K562 (cell line): ENCODE measurements at regions not wholly inside any gene's neighbourhood (a gene's known extent, or its start where the extent isn't known, plus 50 kb on each side); places are given as distances from the start of the nearest gene placed in this dataset.

Experiments
- ATAC-seq: fragments of 200-7000 bp; cut with Tn5 transposase; 3 replicates; pipeline ENCODE4 v1.9.1; 2020; ENCODE audit warnings: moderate library complexity
- BruUV-seq: library from RNA; stranded (reverse); fragments of 400-500 nt; replicated peaks from 2 replicates; lab custom pipeline; 2021; lab: Mats Ljungman, UMichigan
- CTCF ChIA-PET: fragments of 300-600 bp; formaldehyde crosslinking; extraction: SDS; loops from one replicate; lab custom pipeline; 2021; ENCODE audit warnings: low intra/inter-chr PET ratio; lab: Yijun Ruan, JAX
- POLR2A ChIA-PET: fragments of 300-600, 350-650 bp; sonication (Branson Sonifier 250); formaldehyde crosslinking; extraction: SDS; loops from one replicate; lab custom pipeline; 2021; ENCODE audit warnings: antibody characterized with exemption, inconsistent platforms; lab: Yijun Ruan, JAX
- DNase-seq, 4 experiments: peaks; one replicate each; pipeline versions ENCODE4 v3.0.0 to v3.0.0-alpha.2; 2011 to 2018; ENCODE audit warnings: low spot score in 3 of 4, mixed read lengths in 3 of 4; ENCODE audit errors: extremely low read depth in 1 of 4
- FAIRE-seq: peaks from 2 replicates; lab custom pipeline; 2011; peaks lifted over from hg19 to GRCh38; lab: Jason Lieb, UNC
- H2AFZ ChIP-seq: 2 replicates; pipeline ENCODE4 v1.6.0; 2011; ENCODE audit warnings: low read depth, low read length, control low read depth, inconsistent platforms
- H3K27ac ChIP-seq: fragments of 200-600 bp; 3 replicates; pipeline ENCODE4 v1.8.0; 2011; ENCODE audit warnings: low read depth, mild to moderate bottlenecking, control low read depth, inconsistent platforms, low read length, moderate library complexity, mixed read lengths; ENCODE audit errors: extremely low read depth
- H3K27me3 ChIP-seq, 2 experiments: fragments of 300-600 bp in 1 of 2; 2 replicates in 1 of 2; 3 replicates in 1 of 2; pipeline versions ENCODE4 v1.6.0 to v1.8.0; 2011; ENCODE audit warnings: inconsistent platforms in 2 of 2, low read length in 2 of 2, mild to moderate bottlenecking in 1 of 2, mixed read lengths in 1 of 2, moderate library complexity in 1 of 2; ENCODE audit not compliant: control insufficient read depth in 2 of 2, insufficient read depth in 2 of 2
- H3K36me3 ChIP-seq: fragments of 300-600 bp; 3 replicates; pipeline ENCODE4 v1.8.0; 2011; ENCODE audit warnings: mild to moderate bottlenecking, low read length, inconsistent platforms; ENCODE audit not compliant: control insufficient read depth, insufficient read depth
- H3K4me1 ChIP-seq, 2 experiments: fragments of 200-600 bp in 1 of 2; replicated peaks in 1 of 2; 2 replicates in 1 of 2; 3 replicates in 1 of 2; pipeline versions ENCODE4 v1.5.1 to v1.8.0; 2011; ENCODE audit warnings: inconsistent platforms in 2 of 2, low read length in 2 of 2, mild to moderate bottlenecking in 1 of 2, mixed read lengths in 1 of 2, moderate library complexity in 1 of 2; ENCODE audit not compliant: control insufficient read depth in 2 of 2, insufficient read depth in 2 of 2
- H3K4me2 ChIP-seq: 2 replicates; pipeline ENCODE4 v1.6.1; 2011; ENCODE audit warnings: low read length, control low read depth, inconsistent platforms, mixed read lengths; ENCODE audit not compliant: insufficient read depth
- H3K4me3 ChIP-seq: fragments of 200-600 bp; sonication (generic), shearing (Covaris generic); 2 replicates; pipeline ENCODE4 v1.5.1; 2016; ENCODE audit warnings: control low read depth, inconsistent platforms
- H3K79me2 ChIP-seq: fragments of 200-600 bp; 3 replicates; pipeline ENCODE4 v1.8.0; 2011; ENCODE audit warnings: low read length, inconsistent platforms; ENCODE audit not compliant: control insufficient read depth, insufficient read depth
- H3K9ac ChIP-seq, 2 experiments: 2 replicates each; pipeline versions ENCODE4 v1.6.0 to v1.6.1; 2011; ENCODE audit warnings: low read depth in 2 of 2, low read length in 2 of 2, control low read depth in 1 of 2, inconsistent platforms in 1 of 2, mild to moderate bottlenecking in 1 of 2, mixed read lengths in 1 of 2; ENCODE audit not compliant: insufficient read depth in 1 of 2
- H3K9me1 ChIP-seq: one replicate; pipeline ENCODE4 v1.6.0; 2011; ENCODE audit warnings: inconsistent platforms, mild to moderate bottlenecking, low read length, moderate library complexity; ENCODE audit not compliant: control insufficient read depth, insufficient read depth
- H3K9me3 ChIP-seq: replicated peaks from 2 replicates; pipeline ENCODE4 v1.5.1; 2011; ENCODE audit warnings: low read depth, low read length, inconsistent platforms; ENCODE audit not compliant: control insufficient read depth, insufficient read depth
- H4K20me1 ChIP-seq: replicated peaks from 2 replicates; pipeline ENCODE4 v1.6.1; 2011; ENCODE audit warnings: low read length, inconsistent platforms, mixed read lengths; ENCODE audit not compliant: control insufficient read depth, insufficient read depth
- BCOR ChIP-seq: fragments of 450-650 bp; IDR thresholded peaks from 2 replicates; pipeline ENCODE4 v1.6.1; 2016
- RBM25 ChIP-seq: fragments of 200-400 bp; formaldehyde crosslinking; IDR thresholded peaks from 2 replicates; pipeline ENCODE4 v1.6.1; 2018; ENCODE audit warnings: low read length, low read depth, moderate library complexity; ENCODE audit not compliant: severe bottlenecking
- TEAD2 ChIP-seq: fragments of 450-650 bp; IDR thresholded peaks from 2 replicates; pipeline ENCODE4 v1.6.1; 2016; ENCODE audit warnings: missing genetic modification characterization, control low read depth, missing compliant biosample characterization
- ZFP36 ChIP-seq: fragments of 150-350 bp; IDR thresholded peaks from 2 replicates; pipeline ENCODE4 v1.6.1; 2018; ENCODE audit warnings: low read length, low read depth; ENCODE audit not compliant: partially characterized antibody
- ZNF224 ChIP-seq: sonication (generic); formaldehyde crosslinking; IDR thresholded peaks from 2 replicates; pipeline ENCODE4 v1.8.0; 2022; ENCODE audit warnings: mild to moderate bottlenecking, missing genetic modification reagents
- WGBS: fragments of 100-300 bp; shearing (Covaris generic); methylation state at CpG from one replicate; pipeline ENCODE4 v1.1.6; 2016; ENCODE audit warnings: low coverage, mixed read lengths; ENCODE audit not compliant: insufficient coverage; ENCODE audit errors: missing lambda C conversion rate; 5-methylcytosine and 5-hydroxymethylcytosine counted together
- in situ Hi-C: fragments of 300-500 bp; cut with MboI; formaldehyde crosslinking; loops from 4 replicates; pipeline ENCODE4 v1.15.0; 2018; ENCODE audit warnings: inconsistent platforms, mixed read lengths
- intact Hi-C: fragments of 100-400 bp; cut with micrococcal nuclease; formaldehyde crosslinking; loops from 2 replicates; pipeline ENCODE4 v1.14.2; 2022

- no peak for FAIRE-seq
- Histone ChIP-seq H3K4me1 (no peaks in the 10 kb centered on the region; a peak in 2 of 5 replicates), H2AFZ (no peak overlapping the region), H3K9me1 (no peaks in the 10 kb centered on the region), H3K4me3 (no peak overlapping the region), H3K9me3 (no peaks in the 10 kb centered on the region), H3K79me2 (no peaks in the 10 kb centered on the region), H3K27ac (no peak overlapping the region), H3K36me3 (no peaks in the 10 kb centered on the region), H4K20me1 (peaks cover 24% of the 10 kb centered on the region), H3K9ac (no peak overlapping the region)
- in situ Hi-C loops, result no loop called here
- CTCF ChIA-PET, result no interaction called here
- intact Hi-C loops, result no loop called here
- POLR2A ChIA-PET, result interaction anchor here (0.5 to 1.3 kb wide), 4 partner anchors 10 to 928 kb away, joined by 3 to 5 read pairs (median 3); no protein-coding TSS in a partner anchor
- WGBS, result 2% methylated on average over 21 of the region's 21 CpGs
- no TSS peak for BruUV-seq
- TF ChIP-seq RBM25, result peak; percentile 77
- peak; percentile 81 for TF ChIP-seq ZFP36
- peak; percentile 54; the same call in 1 of the 2 replicates for TF ChIP-seq BCOR
- no peak for TF ChIP-seq ZNF224 (CRISPR knock-in tag)
- TF ChIP-seq, all 486 proteins: peak for 3
- no peak for ATAC-seq
- no peak overlapping the region for H3K4me2 ChIP-seq
- DNase-seq, result no peak
- peaks cover 35 to 77% of the 10 kb centered on the region in 2 experiments for H3K27me3 ChIP-seq
These were observed 101.5 kb upstream of the CSF3R start for GRCh38 chr1:36583980-36584782.

GRCh38 chr1:36583080-36583479 lies 100.4 kb upstream of the CSF3R start:
- Histone ChIP-seq H3K4me3 (no peak overlapping the region), H2AFZ (no peak overlapping the region), H3K79me2 (no peaks in the 10 kb centered on the region), H3K36me3 (no peaks in the 10 kb centered on the region), H3K27ac (no peak overlapping the region), H3K9me3 (no peaks in the 10 kb centered on the region), H3K27me3 (peaks cover 41 to 77% of the 10 kb centered on the region in 2 experiments), H3K9me1 (no peaks in the 10 kb centered on the region), H3K4me1 (no peaks in the 10 kb centered on the region; a peak in 2 of 5 replicates), H4K20me1 (peaks cover 20% of the 10 kb centered on the region), H3K4me2 (no peak overlapping the region), H3K9ac (no peak overlapping the region)
- POLR2A ChIA-PET, result interaction anchor here (0.6 to 1.3 kb wide), 3 partner anchors 9 to 1560 kb away, joined by 3 to 5 read pairs (median 3); no protein-coding TSS in a partner anchor
- intact Hi-C loops (no loop called here), in situ Hi-C loops (no loop called here)
- DNase-seq, result no peak
- BruUV-seq, result no TSS peak
- 0% methylated on average over 3 of the region's 3 CpGs for WGBS
- FAIRE-seq, result no peak
- no peak for ATAC-seq
- CTCF ChIA-PET, result no interaction called here
- TF ChIP-seq TEAD2 (tag), result no peak
